Activated naive CD4-positive, alpha-beta T cell treated with anti-CD3 and anti-CD28 coated beads for 36 hours (primary cell): ENCODE measurements at regions not wholly inside any gene's neighbourhood (a gene's known extent, or its start where the extent isn't known, plus 50 kb on each side); places are given as distances from the start of the nearest gene placed in this dataset.

Experiments used
- CTCF ChIA-PET: fragments of 350-600 bp; sonication (Branson Sonifier 250); formaldehyde crosslinking; loops from one replicate; lab custom pipeline; 2021; ENCODE audit warnings: antibody characterized with exemption; lab: Charles Lee
- DNase-seq: peaks from one replicate; pipeline ENCODE4 v3.0.0-alpha.2; 2020
- H3K27ac Mint-ChIP-seq: one replicate; pipeline ENCODE4 v1.8.0; 2021; ENCODE audit warnings: mild to moderate bottlenecking, mixed read lengths
- H3K27me3 Mint-ChIP-seq: one replicate; pipeline ENCODE4 v1.8.0; 2021; ENCODE audit warnings: low read depth, mixed read lengths
- H3K36me3 Mint-ChIP-seq: one replicate; pipeline ENCODE4 v1.8.0; 2021; ENCODE audit warnings: low read depth, mixed read lengths
- H3K4me1 Mint-ChIP-seq: one replicate; pipeline ENCODE4 v1.8.0; 2021; ENCODE audit warnings: low read depth, mixed read lengths
- H3K4me3 Mint-ChIP-seq: one replicate; pipeline ENCODE4 v1.8.0; 2021; ENCODE audit warnings: mild to moderate bottlenecking, moderate library complexity, mixed read lengths
- H3K9me3 Mint-ChIP-seq: one replicate; pipeline ENCODE4 v1.8.0; 2021; ENCODE audit warnings: mixed read lengths
- intact Hi-C: fragments of 100-400 bp; cut with micrococcal nuclease; formaldehyde crosslinking; loops from one replicate; pipeline ENCODE4 v1.15.1; 2023

GRCh38 chr6:40116832-40117231, 182.6 kb upstream of the MOCS1 start:
- peaks cover 4% of the 10 kb centered on the region for H3K27me3 Mint-ChIP-seq

GRCh38 chr6:40112350-40112749, 178.1 kb upstream of the MOCS1 start:
- CTCF ChIA-PET = no interaction called here
- Mint-ChIP-seq H3K4me1 (no peaks in the 10 kb centered on the region), H3K36me3 (no peaks in the 10 kb centered on the region), H3K27ac (no peak overlapping the region), H3K4me3 (no peak overlapping the region), H3K27me3 (peaks cover 5% of the 10 kb centered on the region), H3K9me3 (no peaks in the 10 kb centered on the region)
- DNase-seq = no peak
- intact Hi-C loops = no loop called here

More at GRCh38 chr6:40116832-40117231, 182.6 kb upstream of the MOCS1 start:
- Mint-ChIP-seq H3K9me3 (no peaks in the 10 kb centered on the region), H3K27ac (no peak overlapping the region), H3K4me3 (no peak overlapping the region), H3K4me1 (no peaks in the 10 kb centered on the region), H3K36me3 (no peaks in the 10 kb centered on the region)
- DNase-seq = no peak
- CTCF ChIA-PET = no interaction called here
- intact Hi-C loops = no loop called here

- Mint-ChIP-seq H3K4me1 (no peaks in the 10 kb centered on the region), H3K9me3 (no peaks in the 10 kb centered on the region), H3K36me3 (no peaks in the 10 kb centered on the region), H3K27ac (no peak overlapping the region), H3K27me3 (peaks cover 12% of the 10 kb centered on the region), H3K4me3 (no peak overlapping the region)
- CTCF ChIA-PET = no interaction called here
- DNase-seq = no peak
- intact Hi-C loops = no loop called here
Measured at GRCh38 chr6:40108736-40109135, 174.5 kb upstream of the MOCS1 start.

- peaks cover 8% of the 10 kb centered on the region for H3K27me3 Mint-ChIP-seq
- intact Hi-C loops = no loop called here
- no peaks in the 10 kb centered on the region for H3K9me3 Mint-ChIP-seq
- no peak for DNase-seq
- H3K4me3 Mint-ChIP-seq = no peak overlapping the region
- CTCF ChIA-PET = no interaction called here
- H3K4me1 Mint-ChIP-seq = no peaks in the 10 kb centered on the region
- no peak overlapping the region for H3K27ac Mint-ChIP-seq
- H3K36me3 Mint-ChIP-seq = no peaks in the 10 kb centered on the region
Measured at GRCh38 chr6:40106840-40107239, 172.6 kb upstream of the MOCS1 start.

- Mint-ChIP-seq H3K9me3 (no peaks in the 10 kb centered on the region), H3K36me3 (no peaks in the 10 kb centered on the region), H3K27me3 (peaks cover 4% of the 10 kb centered on the region), H3K4me3 (no peak overlapping the region), H3K4me1 (no peaks in the 10 kb centered on the region), H3K27ac (no peak overlapping the region)
- CTCF ChIA-PET = no interaction called here
- no peak for DNase-seq
- intact Hi-C loops = no loop called here
Measured at GRCh38 chr6:40098774-40099173, 164.5 kb upstream of the MOCS1 start.

- Mint-ChIP-seq H3K36me3 (no peaks in the 10 kb centered on the region), H3K4me1 (no peaks in the 10 kb centered on the region), H3K4me3 (no peak overlapping the region), H3K27me3 (peaks cover 10% of the 10 kb centered on the region), H3K27ac (no peak overlapping the region), H3K9me3 (no peaks in the 10 kb centered on the region)
- CTCF ChIA-PET = no interaction called here
- intact Hi-C loops = no loop called here
- DNase-seq = no peak
Measured at GRCh38 chr6:40097590-40097989, 163.3 kb upstream of the MOCS1 start.

- CTCF ChIA-PET = interaction anchor here (0.7 kb wide), 1 partner anchor 774 kb away, joined by 3 read pairs; no protein-coding TSS in a partner anchor
- H3K36me3 Mint-ChIP-seq = no peaks in the 10 kb centered on the region
- no peak overlapping the region for H3K27ac Mint-ChIP-seq
- H3K9me3 Mint-ChIP-seq = no peaks in the 10 kb centered on the region
- intact Hi-C loops = no loop called here
- peaks cover 8% of the 10 kb centered on the region for H3K27me3 Mint-ChIP-seq
- H3K4me3 Mint-ChIP-seq = no peak overlapping the region
- no peaks in the 10 kb centered on the region for H3K4me1 Mint-ChIP-seq
- DNase-seq = no peak
Measured at GRCh38 chr6:40083141-40083920, 149.1 kb upstream of the MOCS1 start.

- CTCF ChIA-PET = no interaction called here
- Mint-ChIP-seq H3K27ac (no peak overlapping the region), H3K4me1 (no peaks in the 10 kb centered on the region), H3K9me3 (no peaks in the 10 kb centered on the region), H3K4me3 (no peak overlapping the region), H3K27me3 (peaks cover 8% of the 10 kb centered on the region), H3K36me3 (no peaks in the 10 kb centered on the region)
- DNase-seq = no peak
- intact Hi-C loops = no loop called here
Measured at GRCh38 chr6:40082278-40083043, 148.2 kb upstream of the MOCS1 start.

- H3K36me3 Mint-ChIP-seq = no peaks in the 10 kb centered on the region
- CTCF ChIA-PET = no interaction called here
- peaks cover 40% of the 10 kb centered on the region for H3K27me3 Mint-ChIP-seq
- no peak for DNase-seq
- intact Hi-C loops = no loop called here
- H3K27ac Mint-ChIP-seq = no peak overlapping the region
- no peaks in the 10 kb centered on the region for H3K4me1 Mint-ChIP-seq
- no peaks in the 10 kb centered on the region for H3K9me3 Mint-ChIP-seq
- no peak overlapping the region for H3K4me3 Mint-ChIP-seq
Measured at GRCh38 chr6:40077736-40078135, 143.5 kb upstream of the MOCS1 start.

- H3K9me3 Mint-ChIP-seq = no peaks in the 10 kb centered on the region
- CTCF ChIA-PET = no interaction called here
- H3K27ac Mint-ChIP-seq = no peak overlapping the region
- intact Hi-C loops = no loop called here
- no peak overlapping the region for H3K4me3 Mint-ChIP-seq
- no peak for DNase-seq
- no peaks in the 10 kb centered on the region for H3K4me1 Mint-ChIP-seq
- H3K36me3 Mint-ChIP-seq = no peaks in the 10 kb centered on the region
- peaks cover 44% of the 10 kb centered on the region for H3K27me3 Mint-ChIP-seq
Measured at GRCh38 chr6:40077315-40077714, 143.1 kb upstream of the MOCS1 start.

- Mint-ChIP-seq H3K4me3 (no peak overlapping the region), H3K27me3 (peaks cover 51% of the 10 kb centered on the region), H3K36me3 (no peaks in the 10 kb centered on the region), H3K27ac (no peak overlapping the region), H3K9me3 (no peaks in the 10 kb centered on the region), H3K4me1 (no peaks in the 10 kb centered on the region)
- CTCF ChIA-PET = no interaction called here
- intact Hi-C loops = no loop called here
- DNase-seq = no peak
Measured at GRCh38 chr6:40075056-40075590, 140.9 kb upstream of the MOCS1 start.

GRCh38 chr6:40074306-40075055, 140.2 kb upstream of the MOCS1 start:
- no peaks in the 10 kb centered on the region for H3K9me3 Mint-ChIP-seq
- peaks cover 51% of the 10 kb centered on the region for H3K27me3 Mint-ChIP-seq
- DNase-seq = no peak
- intact Hi-C loops = no loop called here
- no peak overlapping the region for H3K27ac Mint-ChIP-seq
- H3K4me1 Mint-ChIP-seq = no peaks in the 10 kb centered on the region
- CTCF ChIA-PET = no interaction called here
- H3K36me3 Mint-ChIP-seq = no peaks in the 10 kb centered on the region
- no peak overlapping the region for H3K4me3 Mint-ChIP-seq
